ENCODE measurements at regions not wholly inside any gene's neighbourhood (a gene's known extent, or its start where the extent isn't known, plus 50 kb on each side); places are given as distances from the start of the nearest gene placed in this dataset.

GRCh38 chr15:35721751-35722150, 175.8 kb upstream of the DPH6 start:
- dilution Hi-C loops (cut with HindIII; ENCODE audit: low sequenced_read_pairs, unreplicated experiment) (no loop called here), intact Hi-C loops (cut with micrococcal nuclease) (no loop called here), in situ Hi-C loops (cut with MboI; ENCODE audit: low sequenced_read_pairs) (no loop called here)
- Histone ChIP-seq H3K9me3 (ENCODE audit: control insufficient read depth, insufficient read depth, low read length) (no peaks in the 10 kb centered on the region), H4K8ac (ENCODE audit: low read depth in 2 of 2, low read length in 2 of 2) (no peak overlapping the region), H3K18ac (ENCODE audit: low read depth, low read length) (no peak overlapping the region), H3K27ac (ENCODE audit: insufficient read depth, low read length) (no peak overlapping the region), H3K9ac (ENCODE audit: low read depth, low read length) (no peak overlapping the region), H3K56ac (ENCODE audit: extremely low read depth, insufficient read depth, low read length) (no peak overlapping the region), H2BK5ac (ENCODE audit: low read depth, low read length, poor library complexity, severe bottlenecking) (no peak overlapping the region), H3K14ac (replicated peaks; ENCODE audit: low read depth, low read length) (no peak overlapping the region), H2AK9ac (replicated peaks; ENCODE audit: low read depth, low read length, poor library complexity) (no peak overlapping the region), H4K20me1 (ENCODE audit: insufficient read depth, low read length) (no peaks in the 10 kb centered on the region), H3K4me1 (ENCODE audit: control insufficient read depth, insufficient read depth, low read length) (peaks cover 1% of the 10 kb centered on the region; the same call in 1 of the 2 replicates), H3K36me3 (ENCODE audit: control insufficient read depth, insufficient read depth, low read length) (no peaks in the 10 kb centered on the region), H3K27me3 (ENCODE audit: control insufficient read depth, insufficient read depth, low read length) (no peaks in the 10 kb centered on the region), H3K23ac (ENCODE audit: low read depth, low read length) (no peak overlapping the region), H3K4ac (ENCODE audit: low read depth, low read length) (no peak overlapping the region), H2AFZ (replicated peaks; ENCODE audit: low read length, poor library complexity) (no peak overlapping the region), H3K79me1 (ENCODE audit: low read depth in 1 of 2, low read length in 2 of 2) (no peaks in the 10 kb centered on the region), H2BK120ac (ENCODE audit: low read depth, low read length) (no peak overlapping the region), H4K5ac (ENCODE audit: low read depth, low read length) (no peak overlapping the region), H2AK5ac (ENCODE audit: low read depth, low read length) (peak overlapping the region; percentile 53; the same call in 1 of the 2 replicates), H3K4me3 (ENCODE audit: insufficient read depth, low read depth, low read length) (no peak overlapping the region), H4K91ac (ENCODE audit: insufficient read depth, low read depth, low read length) (no peak overlapping the region), H2BK15ac (ENCODE audit: low read depth, low read length) (no peak overlapping the region), H3K4me2 (ENCODE audit: low read depth, low read length) (no peak overlapping the region), H3K9me1 (ENCODE audit: insufficient read depth, low read length) (no peaks in the 10 kb centered on the region), H2BK20ac (ENCODE audit: low read depth, low read length) (no peak overlapping the region)
- no CpG with 5 or more reads among the region's 4 CpGs for WGBS, 2 experiments (ENCODE audit: extremely low coverage in 2 of 2, insufficient read length in 1 of 2)
- CTCF ChIA-PET: no interaction called here
- TF ChIP-seq SMC3 (IDR thresholded peaks at IDR 0.05; ENCODE audit: low read depth, low read length) (no peak), NFE2L2 (IDR thresholded peaks at IDR 0.05; ENCODE audit: low read depth, low read length) (no peak)
- ATAC-seq (ENCODE audit: low read depth): no peak
- BruUV-seq (replicated peaks): no TSS peak
- no peak for DNase-seq
- POLR2A ChIA-PET (ENCODE audit: unreplicated experiment): no interaction called here

Measured in IMR-90 (cell line).